GM21526 (cell line): ENCODE measurements at regions not wholly inside any gene's neighbourhood (a gene's known extent, or its start where the extent isn't known, plus 50 kb on each side); places are given as distances from the start of the nearest gene placed in this dataset.

Source experiments
- ATAC-seq: cut with Tn5 transposase; IDR thresholded peaks from one replicate; pipeline ENCODE4 v1.9.1; 2021; ENCODE audit warnings: moderate library complexity; ENCODE audit not compliant: unreplicated experiment, low FRiP score

DNA sequence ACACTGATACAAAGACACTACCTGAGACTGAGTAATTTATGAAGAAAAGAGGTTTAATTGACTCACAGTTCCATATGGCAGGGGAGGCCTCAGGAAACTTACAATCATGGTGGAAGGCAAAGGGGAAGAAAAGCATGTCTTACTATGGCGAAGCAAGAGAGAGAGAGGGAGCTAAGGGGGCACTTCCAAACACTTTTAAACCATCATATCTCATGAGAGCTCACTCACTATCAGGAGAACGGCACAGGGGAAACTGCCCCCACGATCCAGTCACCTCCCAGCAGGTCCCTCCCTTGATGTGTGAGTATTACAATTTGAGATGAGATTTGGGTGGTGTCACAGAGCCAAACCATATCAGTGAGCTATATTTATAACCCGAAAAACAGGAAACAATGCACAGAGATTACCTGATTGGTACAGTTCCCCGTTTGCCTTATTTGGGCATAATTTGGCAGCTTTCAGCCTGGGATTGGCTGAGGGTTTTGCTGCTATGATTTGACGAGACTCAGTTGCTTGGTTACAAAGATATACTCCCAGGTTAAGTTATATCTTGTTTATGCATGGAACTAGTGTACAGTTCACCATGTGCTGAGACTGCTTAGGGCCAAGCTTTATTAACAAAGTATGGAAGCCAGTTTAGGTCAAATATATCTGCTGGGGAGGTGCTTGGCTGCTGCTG lies 184.2 kb downstream of the NR2F2 start:
- no peak for ATAC-seq

DNA sequence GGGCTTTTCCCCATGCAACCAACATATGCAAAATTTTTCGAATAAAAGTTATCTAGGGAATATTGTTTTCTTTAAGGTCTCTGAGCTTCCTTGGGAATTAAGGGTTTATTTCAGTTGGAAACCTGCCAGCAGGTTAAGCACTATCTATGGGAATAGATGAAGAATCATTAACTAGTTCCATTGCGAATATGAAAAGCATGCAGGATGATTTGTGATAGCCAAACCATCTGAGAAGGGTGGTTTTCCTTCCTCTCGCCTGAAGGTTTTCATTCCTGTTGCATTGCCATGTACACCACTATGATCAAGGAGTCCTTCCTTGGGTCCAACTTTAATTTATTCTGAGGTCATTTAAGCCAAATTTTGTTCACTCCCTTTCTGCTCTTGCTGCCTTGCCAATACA lies 184.9 kb downstream of the NR2F2 start:
- no peak for ATAC-seq

- no peak for ATAC-seq
These were observed 190.9 kb downstream of the NR2F2 start for GRCh38 chr15:96521386-96521785.

DNA sequence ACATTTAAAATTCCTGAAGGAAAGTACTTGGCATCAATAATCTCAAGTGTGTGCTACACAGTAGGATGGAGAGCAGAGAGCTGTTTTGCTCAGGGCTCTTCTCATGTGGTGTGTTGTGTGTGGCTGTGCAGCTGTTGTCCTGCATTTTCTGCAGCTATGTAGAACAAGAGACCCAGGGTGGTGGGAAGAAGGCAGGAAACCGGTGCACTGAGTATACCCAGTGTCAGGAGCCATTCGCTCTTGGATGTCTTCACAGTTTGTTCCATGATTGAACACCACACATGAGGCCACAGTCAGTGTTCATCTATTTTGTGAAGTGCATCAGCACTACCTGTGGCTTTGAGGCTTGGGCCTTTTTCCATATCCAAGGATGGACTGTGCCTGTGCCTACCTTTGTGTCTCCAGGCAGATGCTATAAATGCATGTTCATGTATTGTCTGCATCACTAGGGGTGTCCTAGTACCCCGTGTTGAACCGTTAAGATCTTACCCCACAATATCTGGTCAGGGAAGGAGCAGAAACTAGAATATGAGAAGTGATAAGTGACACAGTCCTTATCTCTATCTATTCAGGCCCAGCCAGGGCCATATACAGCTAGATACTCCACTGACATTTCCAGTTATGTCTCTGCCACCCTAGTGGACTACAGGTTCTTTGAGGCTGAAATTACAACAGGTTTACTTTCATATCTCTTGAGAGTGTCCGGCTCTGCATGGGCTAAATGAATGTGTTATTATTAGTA lies 194.3 kb downstream of the NR2F2 start:
- no peak for ATAC-seq

DNA sequence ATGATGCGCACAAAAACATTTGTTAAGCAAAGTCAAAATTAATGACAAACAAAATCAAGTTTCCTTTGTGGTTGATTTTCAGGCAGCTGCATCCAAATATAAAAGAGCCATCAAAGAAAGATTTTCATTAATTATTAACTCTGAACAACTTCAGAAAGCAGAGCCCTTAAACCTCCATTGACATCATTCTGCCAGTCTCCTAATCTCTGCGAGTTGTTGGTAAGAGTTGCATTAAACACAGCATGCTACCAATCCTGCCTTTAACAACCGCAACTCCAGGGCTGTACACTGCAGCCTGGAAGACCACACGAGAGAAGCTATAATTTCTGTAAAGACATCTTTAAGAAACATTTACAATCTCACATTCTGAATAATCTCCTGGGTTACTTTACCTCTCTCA lies 204.6 kb downstream of the NR2F2 start:
- no peak for ATAC-seq

DNA sequence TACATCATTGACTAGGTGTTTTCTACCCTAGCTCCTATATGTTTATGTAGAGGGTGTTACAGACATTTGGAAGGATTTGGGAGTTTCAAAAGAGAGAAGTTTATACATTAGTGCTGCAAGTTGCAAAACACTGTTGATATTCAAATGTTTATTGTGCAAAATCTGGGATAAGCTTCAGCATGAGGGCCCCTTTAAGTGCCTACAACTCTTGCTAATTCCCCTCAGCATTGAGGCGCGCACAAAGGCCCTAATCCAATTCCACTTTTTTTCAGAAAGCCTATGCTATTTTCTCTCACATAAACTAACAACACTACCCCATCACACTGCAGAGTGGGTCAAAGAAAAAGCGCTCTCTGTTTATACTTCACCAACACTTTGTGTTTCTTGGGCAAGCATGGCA lies 208.0 kb downstream of the NR2F2 start:
- no peak for ATAC-seq

GRCh38 chr15:96540283-96540682 lies 209.8 kb downstream of the NR2F2 start:
- ATAC-seq = no peak

GRCh38 chr15:96542130-96542770 lies 211.8 kb downstream of the NR2F2 start:
- no peak for ATAC-seq

- no peak for ATAC-seq
These were observed 213.8 kb downstream of the NR2F2 start for GRCh38 chr15:96544162-96544756.

- ATAC-seq = no peak
These were observed 218.6 kb downstream of the NR2F2 start for GRCh38 chr15:96549136-96549535.

- no peak for ATAC-seq
These were observed 220.7 kb downstream of the NR2F2 start for GRCh38 chr15:96551196-96551595.

- ATAC-seq = no peak
These were observed 221.2 kb downstream of the NR2F2 start for GRCh38 chr15:96551722-96552121.

GRCh38 chr15:96553006-96553405 lies 222.5 kb downstream of the NR2F2 start:
- no peak for ATAC-seq

- ATAC-seq = no peak
These were observed 223.0 kb downstream of the NR2F2 start for GRCh38 chr15:96553451-96553850.

DNA sequence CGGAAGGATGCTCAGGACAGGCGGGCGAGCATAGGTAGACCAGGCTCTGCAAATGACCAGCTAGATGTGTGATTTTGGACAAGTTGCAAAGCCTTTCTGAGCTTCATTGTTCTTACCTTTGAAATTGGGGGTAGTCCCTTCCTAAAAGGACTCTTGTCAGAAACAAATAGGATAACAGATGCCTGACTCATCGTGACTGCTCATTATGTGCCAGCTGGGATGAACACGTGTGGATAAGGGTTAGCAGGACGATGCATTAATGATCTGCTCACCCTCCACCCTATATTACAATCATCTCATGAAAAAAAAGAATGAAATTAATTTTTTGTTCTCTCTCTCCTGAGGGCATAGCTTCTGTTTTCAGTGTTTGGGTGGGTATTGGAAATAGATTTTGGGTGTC lies 223.4 kb downstream of the NR2F2 start:
- no peak for ATAC-seq

- no peak for ATAC-seq
These were observed 224.0 kb downstream of the NR2F2 start for GRCh38 chr15:96554541-96554940.

GRCh38 chr15:96559087-96559486 lies 228.6 kb downstream of the NR2F2 start:
- no peak for ATAC-seq

DNA sequence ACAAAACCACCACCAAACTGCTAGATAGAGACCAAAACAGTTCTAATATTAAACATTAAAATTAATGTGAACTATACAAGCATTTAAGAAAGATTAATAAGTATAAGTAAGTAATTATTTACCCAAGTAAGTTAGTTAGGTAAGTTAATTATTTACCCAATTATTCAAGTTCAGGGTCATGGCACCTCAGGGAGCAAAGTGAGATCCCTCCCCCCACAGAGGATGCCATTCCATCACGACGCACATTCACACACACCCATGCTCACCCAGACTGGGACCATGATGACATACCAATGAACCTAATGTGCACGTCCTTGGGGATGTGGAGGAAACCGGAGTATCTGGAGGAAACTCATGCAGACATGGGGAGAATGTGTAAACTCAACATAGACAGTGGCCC lies 229.1 kb downstream of the NR2F2 start:
- ATAC-seq = no peak

DNA sequence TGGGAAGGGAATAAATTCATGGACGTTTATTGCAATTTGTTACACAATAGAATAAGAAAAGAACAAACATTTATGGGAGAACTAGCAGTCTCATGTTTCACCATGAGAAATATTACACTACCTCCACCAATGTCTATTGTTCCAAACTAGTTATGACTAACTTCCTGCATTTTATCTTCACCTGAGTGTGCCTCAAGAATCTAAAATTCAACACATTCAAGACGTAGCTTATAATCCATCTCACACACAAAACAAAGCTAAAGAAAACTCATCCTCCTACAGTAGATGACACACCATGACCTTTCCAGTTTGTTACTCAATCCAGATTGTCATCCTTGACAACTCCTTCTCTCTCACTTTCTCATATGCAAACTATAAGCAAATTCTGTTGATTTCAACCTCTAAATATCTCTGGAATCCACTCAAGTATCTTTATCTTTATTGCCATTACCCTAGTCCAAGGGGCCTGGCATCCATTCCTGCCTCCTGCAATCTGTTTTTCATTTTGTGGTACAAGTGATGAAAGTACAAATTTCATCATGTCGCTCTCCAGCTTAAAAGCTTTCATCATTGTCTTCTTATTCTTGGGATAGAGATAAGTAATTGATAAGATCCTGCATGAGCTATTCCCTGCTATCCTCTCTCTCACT lies 229.9 kb downstream of the NR2F2 start:
- no peak for ATAC-seq

GRCh38 chr15:96561593-96561992 lies 231.1 kb downstream of the NR2F2 start:
- no peak for ATAC-seq

GRCh38 chr15:96564546-96564945 lies 234.0 kb downstream of the NR2F2 start:
- no peak for ATAC-seq
